GM12878 (cell line): ENCODE measurements at regions not wholly inside any gene's neighbourhood (a gene's known extent, or its start where the extent isn't known, plus 50 kb on each side); places are given as distances from the start of the nearest gene placed in this dataset.
"Not testable (repeated sequence)": the region's sequence is repeated elsewhere in the genome, so short reads cannot be mapped to it uniquely, and the experiment has no call there.

Source experiments
- CEBPB ChIP-seq, 2 experiments: fragments of 150-350 bp in 1 of 2; IDR thresholded peaks; 2 replicates each; pipeline ENCODE4 v1.6.1; 2012 to 2014; ENCODE audit warnings: low read depth in 2 of 2, low read length in 2 of 2, borderline replicate concordance in 1 of 2, inconsistent platforms in 1 of 2
- CHD1 ChIP-seq: IDR thresholded peaks from 2 replicates; pipeline ENCODE4 v1.6.1; 2012; ENCODE audit warnings: low read depth, low read length, improper control_type of control experiment
- CTCF ChIP-seq, 3 experiments: IDR thresholded peaks in 2 of 3; conservative IDR thresholded peaks in 1 of 3; 2 replicates each; pipeline ENCODE4 v1.5.1; 2011; ENCODE audit warnings: low read depth in 3 of 3, low read length in 3 of 3, mild to moderate bottlenecking in 3 of 3, control low read depth in 2 of 3, moderate library complexity in 2 of 3, inconsistent platforms in 1 of 3, mixed read lengths in 1 of 3; ENCODE audit not compliant: control insufficient read depth in 2 of 3, insufficient read depth in 1 of 3; ENCODE audit errors: extremely low read depth in 1 of 3
- EZH2 ChIP-seq: IDR thresholded peaks from 2 replicates; pipeline ENCODE4 v1.6.1; 2012; ENCODE audit warnings: low read depth, mild to moderate bottlenecking, control low read depth, inconsistent platforms, low read length, borderline replicate concordance; ENCODE audit not compliant: control insufficient read depth
- IRF3 ChIP-seq: fragments of 450-650 bp; IDR thresholded peaks from 2 replicates; pipeline ENCODE4 v1.6.1; 2014; ENCODE audit warnings: mild to moderate bottlenecking
- MAX ChIP-seq: IDR thresholded peaks from 2 replicates; pipeline ENCODE4 v1.6.1; 2012; ENCODE audit warnings: low read depth, low read length, improper control_type of control experiment
- NFIC ChIP-seq: IDR thresholded peaks from 2 replicates; pipeline ENCODE4 v1.6.1; 2012; ENCODE audit warnings: low read depth, mild to moderate bottlenecking, inconsistent platforms, low read length, moderate library complexity
- REST ChIP-seq: IDR thresholded peaks from 2 replicates; pipeline ENCODE4 v1.6.1; 2012; ENCODE audit warnings: mild to moderate bottlenecking, low read depth, low read length
- ZBTB33 ChIP-seq: fragments of 450-650 bp; IDR thresholded peaks from 2 replicates; pipeline ENCODE4 v1.6.1; 2017; ENCODE audit warnings: mild to moderate bottlenecking
- ZNF592 ChIP-seq: fragments of 450-650 bp; IDR thresholded peaks from 2 replicates; pipeline ENCODE4 v1.6.1; 2017; ENCODE audit warnings: mild to moderate bottlenecking, moderate library complexity
- ZZZ3 ChIP-seq: IDR thresholded peaks from 2 replicates; pipeline ENCODE4 v1.6.1; 2011; ENCODE audit warnings: low read depth; ENCODE audit not compliant: control insufficient read depth, insufficient read length

- TF ChIP-seq CHD1; CEBPB (IDR thresholded peaks at IDR 0.05; ENCODE audit: borderline replicate concordance in 1 of 2, low read depth in 2 of 2, low read length in 2 of 2); IRF3; CTCF (IDR thresholded peaks at IDR 0.05 in 2 of 3, conservative IDR thresholded peaks at IDR 0.05 in 1 of 3; ENCODE audit: control insufficient read depth in 2 of 3, extremely low read depth in 1 of 3, insufficient read depth in 1 of 3, low read depth in 3 of 3, low read length in 3 of 3); ZZZ3; ZNF592; EZH2; ZBTB33; NFIC; MAX; REST: not testable (repeated sequence)
These were observed 311.2 kb upstream of the KITLG start for GRCh38 chr12:88891434-88891833.
